Skin of body (tissue), 1 donor: ENCODE measurements at regions not wholly inside any gene's neighbourhood (a gene's known extent, or its start where the extent isn't known, plus 50 kb on each side); places are given as distances from the start of the nearest gene placed in this dataset.

Source experiments
- DNase-seq: peaks from one replicate; lab custom pipeline; 2025; lab: John Stamatoyannopoulos, UW

DNA sequence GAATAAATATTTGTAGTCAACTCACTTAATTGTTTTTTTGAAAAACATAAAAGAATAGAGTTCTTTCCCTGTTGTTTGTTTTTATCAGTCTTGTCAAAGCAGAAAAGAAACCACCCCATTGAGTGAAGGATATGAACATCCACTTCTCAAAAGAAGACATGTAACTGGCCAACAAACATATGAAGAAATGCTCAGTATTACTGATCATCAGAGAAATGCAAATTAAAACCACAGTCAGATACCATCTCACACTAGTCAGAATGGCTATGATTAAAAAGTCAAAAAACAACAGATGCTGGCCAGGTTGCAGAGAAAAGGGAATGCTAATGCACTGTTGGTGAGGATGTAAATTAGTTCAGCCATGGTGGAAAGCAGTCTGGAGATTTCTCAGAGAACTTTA is 326.1 kb upstream of the EMCN start:
- no peak for DNase-seq

DNA sequence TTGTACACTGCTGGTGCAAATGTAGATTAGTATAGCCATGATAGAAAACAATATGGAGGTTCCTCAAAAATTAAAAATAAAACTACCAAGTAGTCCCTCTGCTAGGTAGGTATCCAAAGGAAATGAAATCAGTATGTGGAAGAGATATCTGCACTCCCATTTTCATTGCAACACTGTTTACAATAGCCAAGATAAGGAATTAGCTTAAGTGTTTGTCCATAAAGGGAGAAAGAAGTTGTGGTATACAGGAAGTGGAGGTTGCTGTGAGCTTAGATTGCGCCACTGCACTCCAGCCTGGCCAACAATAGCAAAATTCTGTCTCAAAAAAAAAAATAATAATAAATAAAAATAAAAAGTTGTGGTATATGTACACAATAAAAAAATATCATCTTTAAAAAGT is 325.0 kb upstream of the EMCN start:
- no peak for DNase-seq

DNA sequence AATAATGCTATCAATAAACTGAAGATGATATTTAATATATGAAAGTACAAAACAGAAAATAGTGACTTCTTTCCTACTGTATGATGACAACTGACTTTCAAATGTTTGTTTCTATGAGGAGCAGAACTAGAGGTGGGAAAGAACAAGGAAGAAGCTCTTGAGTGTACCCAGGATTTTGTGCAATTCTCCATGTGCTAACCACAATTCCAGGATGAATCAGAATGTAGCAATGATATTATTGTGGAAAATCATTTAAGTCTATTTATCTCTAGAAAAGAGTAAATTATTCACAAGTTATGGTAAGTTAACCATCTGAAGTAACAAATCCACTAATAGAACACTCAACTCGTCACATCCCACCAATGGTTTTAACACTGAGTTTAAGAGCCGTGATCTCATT is 324.1 kb upstream of the EMCN start:
- DNase-seq = no peak

DNA sequence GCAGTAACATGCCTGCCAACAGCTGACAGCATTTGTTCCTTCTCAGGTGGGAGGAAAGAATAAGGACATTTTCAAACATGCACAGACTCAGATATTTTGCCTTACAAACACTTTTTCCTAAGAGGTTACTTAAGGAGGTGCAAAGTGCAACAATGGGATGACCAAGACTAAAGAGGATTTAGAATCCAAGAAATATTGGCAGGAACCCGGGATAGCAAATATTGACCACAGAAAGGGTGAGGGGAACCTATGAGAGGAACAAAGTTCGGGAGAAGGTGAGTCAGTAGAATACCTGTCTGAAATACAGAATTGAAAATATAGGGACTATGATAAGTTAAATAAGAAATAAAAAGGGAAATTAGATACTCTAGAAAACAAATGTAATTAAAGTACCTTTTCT is 321.9 kb upstream of the EMCN start:
- no peak for DNase-seq

DNA sequence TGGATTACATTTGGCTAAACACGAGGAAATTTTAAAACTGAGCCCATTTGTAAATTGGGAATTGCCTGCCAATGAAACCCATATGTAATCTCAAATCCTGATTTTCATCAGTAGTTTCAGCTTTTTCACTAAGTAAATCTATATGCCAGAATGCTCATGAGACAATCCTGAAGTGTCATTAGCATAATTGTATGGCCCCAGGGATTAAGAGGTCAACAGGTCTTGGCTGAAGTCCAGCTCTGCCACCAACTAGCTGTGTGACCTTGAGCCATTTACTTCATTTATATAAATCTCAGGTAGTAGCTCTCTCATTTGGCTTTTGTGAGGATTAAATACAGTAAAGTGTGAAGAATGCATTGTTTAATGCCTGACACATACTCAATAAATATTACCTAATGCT is 320.5 kb upstream of the EMCN start:
- DNase-seq = no peak

DNA sequence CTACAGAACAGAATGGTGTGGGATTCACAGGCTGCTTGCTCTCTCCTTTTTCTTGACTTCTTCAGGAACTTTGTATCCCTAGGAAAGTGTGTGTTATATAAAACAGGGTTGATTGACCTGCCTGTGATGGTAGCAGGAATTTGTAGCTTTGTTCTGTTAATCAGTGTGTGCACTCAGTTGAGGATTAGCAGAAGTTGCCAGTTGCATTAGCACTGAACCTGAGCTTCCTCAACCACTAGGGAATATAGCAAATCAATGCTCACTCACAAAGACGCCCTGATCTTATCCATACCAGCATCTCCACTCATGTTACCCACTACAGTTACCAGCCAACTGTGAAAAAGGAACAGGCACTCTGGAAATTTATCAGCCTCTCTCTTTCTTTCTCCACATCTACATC is 319.1 kb upstream of the EMCN start:
- no peak for DNase-seq

DNA sequence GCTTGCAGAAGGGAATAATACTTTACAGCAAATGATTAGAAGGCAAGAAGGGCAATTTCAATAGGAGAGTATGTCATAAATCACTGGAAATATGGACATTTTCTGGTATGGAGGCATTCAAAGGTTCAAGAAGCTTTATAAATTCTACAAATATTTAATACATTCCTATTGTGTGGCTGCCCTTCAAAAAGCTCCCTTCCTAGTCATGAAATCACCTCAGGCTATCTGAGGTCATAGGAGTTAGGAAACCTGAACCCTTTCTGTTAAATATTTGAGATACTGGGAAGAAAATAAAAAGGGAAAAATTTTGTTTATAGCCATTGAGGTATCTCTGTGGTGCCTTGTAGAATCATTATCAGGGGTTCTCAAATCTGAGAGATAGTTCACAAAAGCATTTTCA is 316.8 kb upstream of the EMCN start:
- no peak for DNase-seq

DNA sequence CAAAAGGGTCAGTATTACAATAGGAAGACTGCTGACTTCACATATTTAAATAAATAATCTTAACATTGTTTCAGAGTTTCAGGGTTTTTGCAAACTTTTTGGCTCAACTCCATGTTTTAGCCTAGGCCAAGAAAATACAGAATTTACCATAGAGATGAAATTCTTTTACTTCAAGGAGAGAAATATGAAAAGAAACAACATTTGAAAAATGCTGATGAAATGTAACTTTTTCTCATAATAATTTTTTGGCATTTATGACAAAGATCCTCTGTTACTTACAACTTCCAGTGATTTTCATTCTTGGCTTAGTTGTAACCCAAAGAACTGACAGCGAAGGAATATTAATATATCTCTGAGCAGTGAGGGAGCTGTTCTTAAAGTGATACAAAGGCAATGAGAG is 316.1 kb upstream of the EMCN start:
- DNase-seq = no peak

DNA sequence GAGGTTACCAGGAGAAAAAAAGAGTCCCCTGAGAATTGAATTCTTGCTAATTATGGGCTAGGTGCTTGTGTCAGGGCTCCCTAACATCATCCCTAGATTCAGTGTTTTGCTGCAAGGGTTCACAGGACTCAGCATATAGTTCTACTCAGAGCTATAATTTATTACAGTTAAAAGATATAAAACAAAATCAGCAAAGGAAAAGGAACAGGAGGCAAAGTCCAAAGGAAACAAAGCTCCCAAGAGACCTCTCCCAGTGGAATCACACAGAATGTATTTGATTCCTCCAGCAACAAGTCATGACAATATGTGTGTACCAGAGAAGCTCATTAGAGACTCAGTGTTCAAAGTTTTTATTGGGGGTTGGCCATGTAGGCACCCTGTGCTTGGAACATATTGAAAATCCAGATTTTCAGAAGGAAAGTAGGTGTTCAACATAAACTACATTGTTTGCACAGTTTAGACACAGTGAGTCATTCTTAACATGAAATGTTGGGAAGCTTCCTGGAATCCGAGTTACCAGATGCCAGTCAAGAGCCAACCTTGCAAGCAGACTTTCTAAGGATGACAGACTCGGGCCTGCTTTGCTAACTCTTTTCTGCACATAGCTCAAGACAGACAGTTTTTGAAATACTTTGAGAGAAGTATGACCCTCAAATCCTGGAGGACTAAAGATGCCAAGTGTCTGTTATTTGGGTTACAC is 311.3 kb upstream of the EMCN start:
- no peak for DNase-seq

DNA sequence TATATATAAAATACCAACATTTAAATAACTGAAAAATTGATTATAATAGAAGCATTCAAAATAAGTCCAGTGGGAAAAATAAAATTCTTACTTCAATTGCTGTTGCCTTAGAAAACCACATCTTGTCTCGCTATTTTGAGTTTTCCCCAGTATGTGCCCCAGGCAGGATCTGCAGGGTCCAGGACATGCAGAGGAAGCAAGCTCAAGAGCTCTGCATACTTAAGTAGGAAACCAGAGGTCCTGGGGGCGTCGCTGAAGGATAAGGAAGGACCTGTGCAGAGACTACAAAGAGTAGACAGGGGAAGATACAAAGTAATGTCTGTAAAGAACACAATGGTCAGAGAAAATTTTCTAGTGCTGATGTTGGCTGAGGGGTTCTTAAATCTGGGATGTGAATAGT is 310.5 kb upstream of the EMCN start:
- no peak for DNase-seq

DNA sequence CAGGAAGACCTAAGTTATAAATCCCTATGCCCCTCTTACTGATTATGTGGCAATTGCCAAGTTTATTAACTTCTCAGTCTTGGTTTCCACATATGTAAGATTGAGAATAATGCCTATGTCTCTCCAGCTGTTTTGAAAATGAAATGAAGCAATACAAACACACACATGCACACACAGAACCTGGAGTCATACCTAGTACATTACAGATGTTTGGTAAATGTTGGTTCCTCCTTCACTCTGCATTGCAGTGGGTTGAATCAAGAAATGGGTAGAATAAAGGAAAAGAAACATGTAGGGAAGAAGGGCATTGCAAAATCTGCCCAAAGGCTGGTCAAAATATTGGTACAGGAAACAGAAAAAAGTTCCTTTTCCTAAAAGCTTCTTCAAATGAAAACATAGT is 309.9 kb upstream of the EMCN start:
- DNase-seq = no peak

DNA sequence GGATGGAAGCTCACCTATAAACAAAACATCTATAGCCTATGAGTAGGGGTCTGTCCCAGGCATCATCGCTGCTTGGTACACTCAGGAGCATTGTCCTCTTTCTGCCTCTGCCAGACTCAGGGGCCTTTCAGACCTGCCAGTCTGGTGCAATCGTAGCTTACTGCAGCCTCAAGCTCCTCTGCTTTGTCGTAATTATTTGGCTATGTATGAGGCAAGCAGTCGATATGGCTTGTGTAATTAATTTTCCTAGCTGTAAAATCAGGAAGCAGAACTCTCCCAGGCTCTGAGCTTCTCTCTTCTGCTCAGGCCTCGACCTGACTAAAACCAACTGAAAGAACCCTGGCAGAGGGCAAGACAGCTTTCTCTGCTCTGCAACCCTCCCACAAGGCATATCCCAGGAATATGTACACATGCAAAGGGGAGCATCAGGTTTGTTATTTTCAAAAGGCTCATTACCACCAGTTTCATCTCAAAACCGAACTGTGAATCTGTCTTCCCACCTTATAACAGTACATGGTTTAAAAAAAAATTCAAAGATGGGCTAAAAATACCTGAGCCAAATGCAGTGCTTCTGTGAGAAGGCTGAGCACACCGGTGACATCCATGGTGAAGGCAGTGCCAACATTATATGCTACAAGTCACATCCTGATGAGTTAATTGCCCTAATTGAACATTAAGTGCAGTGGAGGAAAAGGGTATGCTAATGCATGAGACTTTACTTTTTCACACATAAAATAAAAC is 309.2 kb upstream of the EMCN start:
- DNase-seq = no peak

DNA sequence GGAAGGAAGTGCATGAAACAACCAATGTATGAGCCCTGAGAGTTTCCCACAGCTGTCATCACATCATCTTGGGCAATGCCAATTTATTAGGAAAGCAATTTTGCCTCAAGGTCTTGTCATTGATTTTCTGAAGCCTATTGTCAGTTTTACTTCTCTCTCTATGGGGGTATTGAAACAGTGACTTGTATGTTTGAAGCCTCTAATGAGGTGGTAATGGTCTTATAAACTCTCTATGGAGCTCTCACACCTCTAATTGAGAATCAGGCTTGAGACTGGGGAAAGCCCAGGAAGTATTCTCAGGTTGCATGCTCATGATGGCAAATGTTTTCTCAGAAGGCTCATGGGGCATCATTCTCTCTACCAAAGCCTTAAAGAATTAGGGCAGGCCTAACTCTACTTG is 308.2 kb upstream of the EMCN start:
- no peak for DNase-seq

DNA sequence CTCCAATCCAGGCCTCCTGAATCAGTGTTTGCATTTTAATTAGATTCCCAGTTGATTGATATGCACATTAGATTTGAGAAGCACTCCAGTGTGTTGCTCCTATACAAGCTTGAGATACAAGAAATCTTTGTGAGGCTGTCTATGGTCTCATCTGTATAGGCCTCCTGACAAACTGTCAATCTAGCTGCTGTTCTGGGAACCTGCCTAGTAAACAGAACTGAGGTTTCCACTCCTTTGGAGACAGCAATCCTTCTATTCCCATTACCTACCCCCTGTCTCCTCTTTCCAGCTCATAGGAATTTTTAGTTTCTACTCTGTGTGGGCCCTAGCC is 306.1 kb upstream of the EMCN start:
- DNase-seq = no peak

DNA sequence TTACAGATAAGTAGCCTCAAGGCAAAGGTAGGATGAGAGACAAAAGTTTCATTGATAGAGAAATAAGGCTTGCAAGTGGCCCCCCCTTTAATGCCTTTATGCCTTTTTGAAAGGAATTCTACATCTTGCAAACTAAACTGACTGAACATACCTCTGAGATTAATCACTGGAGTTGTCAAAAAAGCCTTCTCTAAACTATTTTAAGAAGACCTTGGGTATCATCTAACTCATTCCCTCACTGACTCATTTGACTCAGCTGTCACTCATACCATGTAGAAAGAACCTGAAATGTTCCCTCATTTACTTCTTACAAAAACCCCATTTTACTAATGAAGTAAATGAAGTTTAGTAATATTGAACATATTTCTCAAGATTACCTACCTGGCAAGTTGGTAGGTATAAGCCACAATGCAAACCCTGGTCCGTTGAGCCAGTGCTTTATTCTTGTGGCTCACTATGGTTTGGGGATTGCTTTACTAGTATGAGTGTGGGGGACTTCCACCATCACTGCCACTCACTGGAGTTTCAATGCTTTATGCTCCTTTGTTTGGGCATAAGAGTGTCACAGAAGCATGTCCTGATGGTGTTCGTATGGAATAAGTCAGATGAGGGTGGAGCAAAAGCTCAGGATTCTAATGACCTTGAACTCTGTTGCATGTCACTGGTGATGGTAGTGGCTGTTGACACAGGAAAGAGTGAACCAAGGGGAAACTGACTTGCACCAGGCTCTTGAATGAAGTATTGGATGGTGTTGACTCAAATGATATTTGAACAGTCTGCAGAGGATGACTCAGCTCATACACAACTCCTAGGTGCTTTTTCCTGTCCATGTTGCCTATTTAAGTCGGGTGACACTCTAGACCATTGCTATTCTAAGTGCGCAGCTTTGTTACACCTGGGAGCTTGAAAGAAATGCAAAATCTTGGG is 305.5 kb upstream of the EMCN start:
- DNase-seq = no peak

DNA sequence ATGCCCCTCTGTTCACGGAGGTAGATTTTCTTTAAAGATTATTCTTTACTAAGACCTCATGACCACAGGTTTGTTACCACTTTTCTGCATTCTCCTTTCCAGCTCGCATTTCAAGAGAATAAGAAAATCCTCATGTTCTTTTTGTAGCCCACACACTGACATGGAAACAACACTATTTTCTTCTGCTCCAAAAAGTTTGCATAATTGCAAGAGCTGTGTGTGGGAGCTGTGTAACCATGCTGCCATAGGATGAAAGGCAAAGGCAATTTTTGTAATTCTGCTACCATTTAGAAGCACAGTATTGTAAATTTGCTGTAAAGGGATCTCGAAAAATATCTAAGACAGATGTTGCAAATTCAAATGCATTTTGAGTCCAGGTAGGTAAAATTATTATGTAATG is 302.4 kb upstream of the EMCN start:
- DNase-seq = no peak

DNA sequence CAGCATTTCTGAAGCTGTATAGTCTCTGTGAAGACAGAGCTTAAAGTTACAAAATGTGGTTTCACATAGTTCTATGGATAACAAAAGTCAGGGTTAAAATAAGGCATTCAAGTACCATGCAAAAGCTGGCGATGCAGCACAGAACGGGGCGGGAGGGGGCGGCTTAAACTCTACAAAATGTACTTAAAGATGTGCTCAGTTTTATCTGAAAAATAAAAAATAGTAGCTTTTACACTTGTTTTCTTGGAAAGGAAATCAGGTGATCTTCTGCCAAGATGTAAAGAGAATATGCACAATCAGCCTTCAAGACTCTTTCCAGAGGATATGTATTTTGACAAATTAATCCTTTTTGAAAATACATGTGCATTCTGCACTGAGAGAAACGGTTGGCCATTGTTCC is 301.7 kb upstream of the EMCN start:
- no peak for DNase-seq

DNA sequence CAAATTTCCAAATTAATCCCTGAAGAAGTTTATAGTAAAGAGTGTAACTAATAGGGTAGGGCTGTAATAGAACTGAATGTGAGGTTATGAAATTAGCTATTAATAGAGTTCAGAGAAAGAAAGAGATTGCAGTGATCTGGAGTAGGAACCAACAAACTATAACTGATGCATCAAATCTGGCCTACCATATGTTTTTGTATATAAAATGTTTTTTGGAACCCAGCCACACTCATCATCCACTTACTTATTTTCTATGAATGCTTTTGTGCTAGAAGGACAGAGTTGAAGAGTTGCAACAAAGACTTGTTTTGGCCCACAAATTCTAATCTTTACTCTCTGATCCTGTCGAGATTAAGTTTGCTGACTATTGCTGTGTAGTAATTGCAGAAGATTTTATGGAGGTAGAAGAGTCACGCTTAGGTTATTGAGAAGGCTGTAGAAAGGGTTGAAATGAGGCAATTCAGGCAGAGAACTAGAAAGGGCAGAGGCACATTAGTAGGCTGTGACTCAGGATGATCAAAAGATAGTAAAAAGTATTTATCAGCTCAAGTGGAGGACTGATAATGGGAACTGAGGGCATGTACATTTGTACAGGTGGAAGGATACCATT is 298.7 kb upstream of the EMCN start:
- no peak for DNase-seq

DNA sequence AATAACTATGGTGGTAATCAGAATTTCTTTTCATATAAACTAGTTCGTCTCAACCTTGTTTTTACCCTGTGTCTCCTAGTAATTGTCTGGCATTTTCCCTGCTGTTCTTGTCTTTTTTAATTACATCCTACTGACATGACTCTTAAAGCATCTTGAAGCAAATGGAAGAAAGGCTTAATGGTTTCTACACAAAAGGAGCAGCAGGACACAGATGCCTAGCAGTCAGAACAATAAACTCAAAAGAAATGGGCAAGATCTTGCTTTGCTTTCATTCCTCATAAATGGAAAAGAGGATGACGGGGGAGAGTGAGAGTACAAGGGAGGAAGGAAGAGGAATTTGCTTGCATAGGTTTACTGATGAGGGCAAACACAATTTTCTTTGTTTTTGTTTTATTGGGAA is 293.2 kb upstream of the EMCN start:
- no peak for DNase-seq

DNA sequence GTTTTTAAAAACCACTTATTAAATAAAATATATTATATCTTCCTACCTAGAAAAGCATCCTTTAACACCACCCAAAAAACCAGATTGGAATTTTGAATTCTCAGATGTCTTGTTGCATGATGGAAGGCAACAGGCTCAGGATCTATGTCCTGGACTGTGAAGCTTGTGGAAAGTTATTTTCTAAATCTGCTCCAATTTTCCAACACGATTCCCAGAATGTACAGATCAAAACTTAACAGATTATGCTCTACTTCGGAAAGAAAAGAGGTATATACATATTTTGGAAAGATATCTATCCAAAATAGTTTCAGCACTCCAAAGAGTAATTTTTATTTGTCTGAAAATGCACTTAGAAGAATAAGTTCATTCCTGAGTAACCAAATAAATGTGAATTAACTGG is 291.7 kb upstream of the EMCN start:
- peak; percentile 37 for DNase-seq

DNA sequence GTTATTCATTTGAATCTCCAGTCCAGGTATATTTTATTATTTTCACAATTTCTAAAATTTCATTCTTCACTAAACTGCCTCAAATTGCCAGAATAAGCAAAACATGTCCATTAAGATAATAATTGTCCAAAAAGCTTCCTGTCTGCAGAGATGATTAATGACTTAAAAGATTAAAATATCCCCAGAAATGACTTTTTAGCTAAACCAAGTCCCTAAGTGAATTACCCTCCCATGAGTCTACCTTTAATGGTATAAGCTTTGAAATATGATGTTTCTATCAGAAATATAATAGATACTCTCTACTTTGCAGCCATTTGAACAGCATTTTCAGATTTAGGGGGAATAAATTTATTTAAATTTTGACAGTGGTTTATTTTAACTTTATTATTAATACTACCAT is 289.2 kb upstream of the EMCN start:
- no peak for DNase-seq

DNA sequence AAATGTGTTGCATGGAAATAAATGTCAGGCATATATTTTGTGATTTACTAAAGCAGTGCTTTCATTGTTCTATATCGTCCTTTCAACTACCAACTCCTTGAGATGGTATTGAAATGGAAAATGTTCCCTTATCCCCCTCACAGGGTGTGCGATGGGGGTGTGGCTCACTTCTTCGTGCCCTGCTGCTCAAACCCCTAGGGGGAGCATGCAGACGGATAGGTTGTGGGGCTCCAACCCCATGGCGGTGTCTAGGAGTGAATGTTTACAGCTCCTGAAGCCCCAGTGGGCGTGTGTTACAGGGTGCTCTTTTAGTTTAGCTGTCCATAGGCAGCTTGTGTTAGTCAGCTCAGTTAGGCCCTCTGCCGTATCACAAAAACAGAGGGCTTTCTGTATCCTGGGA is 287.7 kb upstream of the EMCN start:
- DNase-seq = no peak
